Neural progenitor cell (in vitro differentiated cells): ENCODE measurements at regions not wholly inside any gene's neighbourhood (a gene's known extent, or its start where the extent isn't known, plus 50 kb on each side); places are given as distances from the start of the nearest gene placed in this dataset.

Source experiments
- DNase-seq: peaks from one replicate; pipeline ENCODE4 v3.0.0-alpha.2; 2016; ENCODE audit warnings: low spot score
- H2AFZ ChIP-seq: fragments of 200-600 bp; sonication (generic); replicated peaks from 2 replicates; pipeline ENCODE4 v1.6.1; 2016; ENCODE audit warnings: antibody characterized with exemption
- H3F3A ChIP-seq: fragments of 200-600 bp; sonication (generic); 2 replicates; pipeline ENCODE4 v1.6.1; 2016; ENCODE audit warnings: antibody characterized with exemption, low read depth
- H3K27ac ChIP-seq: fragments of 200-600 bp; sonication (generic); 2 replicates; pipeline ENCODE4 v1.5.1; 2016; ENCODE audit warnings: mild to moderate bottlenecking
- H3K27me3 ChIP-seq: fragments of 200-600 bp; sonication (generic); 2 replicates; pipeline ENCODE4 v1.6.1; 2016; ENCODE audit warnings: mild to moderate bottlenecking, moderate library complexity
- H3K36me3 ChIP-seq: fragments of 200-600 bp; sonication (generic); 2 replicates; pipeline ENCODE4 v1.5.1; 2016
- H3K4me1 ChIP-seq: fragments of 200-600 bp; sonication (generic); 2 replicates; pipeline ENCODE4 v1.6.1; 2016; ENCODE audit warnings: mixed run types
- H3K4me2 ChIP-seq: fragments of 200-600 bp; sonication (generic); 2 replicates; pipeline ENCODE4 v1.6.1; 2016
- H3K4me3 ChIP-seq: fragments of 200-600 bp; sonication (generic); 2 replicates; pipeline ENCODE4 v1.5.1; 2016
- H3K79me2 ChIP-seq: fragments of 200-600 bp; sonication (generic); 2 replicates; pipeline ENCODE4 v1.6.1; 2016; ENCODE audit warnings: low read depth
- H3K9ac ChIP-seq: fragments of 200-600 bp; sonication (generic); 2 replicates; pipeline ENCODE4 v1.6.1; 2016
- H3K9me3 ChIP-seq: fragments of 200-600 bp; sonication (generic); 2 replicates; pipeline ENCODE4 v1.5.1; 2016; ENCODE audit warnings: low read depth
- H4K20me1 ChIP-seq: fragments of 200-600 bp; sonication (generic); 2 replicates; pipeline ENCODE4 v1.6.1; 2016; ENCODE audit warnings: low read depth
- H3K27ac Mint-ChIP-seq: 3 replicates; pipeline ENCODE4 v1.8.0; 2021; ENCODE audit warnings: mixed read lengths
- H3K27me3 Mint-ChIP-seq: 2 replicates; pipeline ENCODE4 v1.8.0; 2022; ENCODE audit warnings: low read depth, mild to moderate bottlenecking, inconsistent platforms, moderate library complexity, mixed read lengths; ENCODE audit not compliant: insufficient read depth
- H3K36me3 Mint-ChIP-seq: 3 replicates; pipeline ENCODE4 v1.8.0; 2021; ENCODE audit warnings: mixed read lengths
- H3K4me1 Mint-ChIP-seq: 3 replicates; pipeline ENCODE4 v1.8.0; 2021; ENCODE audit warnings: mixed read lengths
- H3K4me3 Mint-ChIP-seq: 3 replicates; pipeline ENCODE4 v1.8.0; 2021; ENCODE audit warnings: mild to moderate bottlenecking, moderate library complexity, mixed read lengths
- H3K9me3 Mint-ChIP-seq: 3 replicates; pipeline ENCODE4 v1.8.0; 2020; ENCODE audit warnings: mixed read lengths
- CTCF ChIP-seq: fragments of 200-600 bp; sonication (generic); IDR thresholded peaks from 2 replicates; pipeline ENCODE4 v1.5.1; 2017; ENCODE audit warnings: antibody characterized with exemption, mild to moderate bottlenecking
- EZH2 ChIP-seq: fragments of 200-600 bp; sonication (generic); IDR thresholded peaks from 2 replicates; pipeline ENCODE4 v1.6.1; 2017; ENCODE audit warnings: antibody characterized with exemption, mild to moderate bottlenecking, moderate library complexity
- EZH2phosphoT487 ChIP-seq: fragments of 200-600 bp; sonication (generic); IDR thresholded peaks from 2 replicates; pipeline ENCODE4 v1.6.1; 2017; ENCODE audit warnings: antibody characterized with exemption

GRCh38 chr6:21710908-21711627, 117.5 kb downstream of the SOX4 start:
- TF ChIP-seq CTCF (no peak), EZH2phosphoT487 (no peak), EZH2 (no peak)
- H3K9ac ChIP-seq, result no peak overlapping the region
- H3K4me2 ChIP-seq, result peak overlapping the region; percentile 56
- Mint-ChIP-seq H3K27me3 (peaks cover 2% of the 10 kb centered on the region), H3K36me3 (peaks cover 50% of the 10 kb centered on the region), H3K4me1 (peaks cover 22% of the 10 kb centered on the region), H3K27ac (peak overlapping the region; percentile 55), H3K4me3 (no peak overlapping the region), H3K9me3 (peaks cover 19% of the 10 kb centered on the region)
- peaks cover 32% of the 10 kb centered on the region for H3K4me1 ChIP-seq
- H3K79me2 ChIP-seq, result peaks cover 100% of the 10 kb centered on the region
- no peaks in the 10 kb centered on the region for H3K36me3 ChIP-seq
- peaks cover 54% of the 10 kb centered on the region for H4K20me1 ChIP-seq
- peak overlapping the region; percentile 55 for H3K27ac ChIP-seq
- H3K9me3 ChIP-seq, result no peaks in the 10 kb centered on the region
- peaks cover 12% of the 10 kb centered on the region for H3F3A ChIP-seq
- DNase-seq, result peak; percentile 37
- H3K4me3 ChIP-seq, result no peak overlapping the region
- H2AFZ ChIP-seq, result no peak overlapping the region
- no peaks in the 10 kb centered on the region for H3K27me3 ChIP-seq

- peaks cover 22% of the 10 kb centered on the region for H3K4me1 Mint-ChIP-seq
- no peak overlapping the region for H3K4me2 ChIP-seq
- no peak for DNase-seq
Measured at GRCh38 chr6:21712213-21712612, 118.7 kb downstream of the SOX4 start.

GRCh38 chr6:21713481-21713880, 119.9 kb downstream of the SOX4 start:
- DNase-seq, result no peak
- Histone ChIP-seq H3K4me3 (no peak overlapping the region), H4K20me1 (peaks cover 52% of the 10 kb centered on the region), H3K4me2 (no peak overlapping the region), H3K36me3 (no peaks in the 10 kb centered on the region), H3K9ac (no peak overlapping the region), H3K4me1 (peaks cover 33% of the 10 kb centered on the region), H3F3A (peaks cover 12% of the 10 kb centered on the region), H3K27me3 (no peaks in the 10 kb centered on the region), H3K79me2 (peaks cover 100% of the 10 kb centered on the region), H3K27ac (no peak overlapping the region), H3K9me3 (no peaks in the 10 kb centered on the region), H2AFZ (no peak overlapping the region)
- no peaks in the 10 kb centered on the region for H3K27me3 Mint-ChIP-seq
- TF ChIP-seq EZH2 (no peak), EZH2phosphoT487 (no peak), CTCF (no peak)
- peaks cover 22% of the 10 kb centered on the region for H3K4me1 Mint-ChIP-seq
- peaks cover 28% of the 10 kb centered on the region for H3K9me3 Mint-ChIP-seq
- no peak overlapping the region for H3K4me3 Mint-ChIP-seq
- H3K36me3 Mint-ChIP-seq, result peaks cover 50% of the 10 kb centered on the region
- H3K27ac Mint-ChIP-seq, result no peak overlapping the region

More at GRCh38 chr6:21712213-21712612, 118.7 kb downstream of the SOX4 start:
- Histone ChIP-seq H3K9ac (no peak overlapping the region), H3K27me3 (no peaks in the 10 kb centered on the region), H3K79me2 (peaks cover 100% of the 10 kb centered on the region), H3K36me3 (no peaks in the 10 kb centered on the region), H3K4me1 (peaks cover 33% of the 10 kb centered on the region), H3K4me3 (no peak overlapping the region), H2AFZ (no peak overlapping the region), H3K27ac (no peak overlapping the region), H3F3A (peaks cover 12% of the 10 kb centered on the region), H4K20me1 (peaks cover 54% of the 10 kb centered on the region), H3K9me3 (no peaks in the 10 kb centered on the region)
- TF ChIP-seq CTCF (no peak), EZH2phosphoT487 (no peak), EZH2 (no peak)
- H3K9me3 Mint-ChIP-seq, result peaks cover 22% of the 10 kb centered on the region
- H3K27me3 Mint-ChIP-seq, result peaks cover 2% of the 10 kb centered on the region
- no peak overlapping the region for H3K27ac Mint-ChIP-seq
- no peak overlapping the region for H3K4me3 Mint-ChIP-seq
- H3K36me3 Mint-ChIP-seq, result peaks cover 51% of the 10 kb centered on the region
